GM21825 (cell line): ENCODE measurements at regions not wholly inside any gene's neighbourhood (a gene's known extent, or its start where the extent isn't known, plus 50 kb on each side); places are given as distances from the start of the nearest gene placed in this dataset.

ENCODE experiments used
- ATAC-seq: cut with Tn5 transposase; IDR thresholded peaks from one replicate; pipeline ENCODE4 v1.9.1; 2021; ENCODE audit warnings: mild to moderate bottlenecking, moderate library complexity; ENCODE audit not compliant: unreplicated experiment

DNA sequence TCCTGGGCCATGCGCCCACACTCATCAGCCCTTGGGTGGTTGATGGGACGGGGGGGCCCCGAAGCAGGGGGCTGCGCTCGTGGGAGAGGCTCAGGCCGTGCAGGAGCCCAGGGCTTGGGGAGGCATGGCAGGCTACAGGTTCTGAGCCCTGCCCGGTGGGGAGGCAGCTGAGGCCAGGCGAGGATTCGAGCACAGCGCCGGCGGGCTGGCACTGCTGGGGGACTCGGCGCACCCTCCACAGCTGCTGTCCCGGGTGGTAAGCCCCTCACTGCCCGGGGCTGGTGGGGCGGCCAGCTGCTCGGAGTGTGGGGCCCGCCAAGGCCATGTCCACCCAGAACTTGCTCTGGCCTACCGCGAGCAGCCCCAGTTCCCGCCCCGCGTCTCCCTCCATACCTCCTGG lies 295.8 kb upstream of the SEL1L start:
- no peak for ATAC-seq

DNA sequence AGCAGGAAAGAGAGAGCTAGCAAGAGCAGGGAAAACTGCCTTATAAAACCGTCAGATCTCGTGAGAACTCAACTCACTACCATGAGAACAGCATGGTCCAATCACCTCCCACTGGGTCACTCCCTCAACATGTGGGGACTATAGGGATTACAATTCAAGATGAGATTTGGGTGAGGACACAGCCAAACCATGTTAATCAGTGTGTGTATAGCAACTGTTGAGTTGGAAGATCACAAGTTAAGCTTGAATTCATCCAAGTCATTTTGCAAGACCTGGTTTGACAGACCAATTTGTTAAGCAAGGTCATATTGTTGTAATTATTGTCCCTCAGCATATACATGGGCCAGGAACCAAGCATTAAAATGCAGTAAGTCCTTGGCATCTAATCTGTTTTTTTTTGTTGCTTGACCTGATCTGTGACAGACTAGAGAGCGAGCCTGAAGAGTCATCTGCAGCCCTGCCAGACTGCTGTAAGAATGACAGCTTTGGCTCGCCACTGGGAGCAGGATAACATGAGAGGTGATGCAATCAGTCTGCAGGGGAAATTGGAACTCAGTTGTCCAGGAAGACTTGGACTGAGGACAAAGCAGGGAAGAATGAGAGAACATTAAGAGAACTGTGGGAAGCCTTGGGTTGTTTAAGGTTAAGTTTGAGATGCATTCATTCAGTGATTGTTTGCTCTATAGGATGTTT lies 297.6 kb upstream of the SEL1L start:
- ATAC-seq, result no peak

DNA sequence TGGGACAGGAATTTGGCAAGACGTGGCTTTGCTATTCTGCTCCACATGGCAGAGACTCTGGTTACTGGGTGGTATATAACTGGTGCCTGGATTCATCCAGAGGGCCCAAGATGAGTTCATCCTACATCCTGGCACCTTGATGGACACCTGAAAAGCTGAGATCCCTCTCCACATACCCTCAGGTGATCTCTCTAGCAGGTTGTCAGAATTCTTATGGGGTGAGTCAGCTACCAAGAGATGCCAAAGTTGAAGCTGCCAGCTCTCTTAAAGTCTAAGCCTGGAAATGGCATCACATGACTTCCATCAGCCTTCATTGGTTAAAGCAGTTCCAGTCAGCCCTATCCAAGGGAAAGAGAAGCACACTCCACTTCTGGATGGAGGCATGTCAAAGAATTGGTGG lies 300.7 kb upstream of the SEL1L start:
- no peak for ATAC-seq

DNA sequence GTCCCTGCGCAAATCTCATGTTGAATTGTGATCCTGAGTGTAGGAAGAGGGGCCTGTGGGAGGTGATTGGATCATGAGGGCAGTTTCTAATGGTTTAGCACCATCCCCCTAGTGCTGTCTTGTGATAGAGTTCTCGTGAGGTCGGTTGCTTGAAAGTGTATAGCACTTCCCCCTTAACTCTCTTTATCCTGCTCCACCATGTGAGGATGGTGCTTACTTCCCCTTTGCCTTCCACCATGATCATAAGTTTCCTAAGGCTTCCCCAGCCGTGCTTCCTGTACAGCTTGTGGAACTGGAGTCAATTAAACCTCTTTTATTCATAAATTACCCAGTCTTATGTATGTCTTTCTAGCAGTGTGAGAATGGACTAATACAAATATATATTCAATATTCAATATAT lies 303.7 kb upstream of the SEL1L start:
- ATAC-seq, result no peak

DNA sequence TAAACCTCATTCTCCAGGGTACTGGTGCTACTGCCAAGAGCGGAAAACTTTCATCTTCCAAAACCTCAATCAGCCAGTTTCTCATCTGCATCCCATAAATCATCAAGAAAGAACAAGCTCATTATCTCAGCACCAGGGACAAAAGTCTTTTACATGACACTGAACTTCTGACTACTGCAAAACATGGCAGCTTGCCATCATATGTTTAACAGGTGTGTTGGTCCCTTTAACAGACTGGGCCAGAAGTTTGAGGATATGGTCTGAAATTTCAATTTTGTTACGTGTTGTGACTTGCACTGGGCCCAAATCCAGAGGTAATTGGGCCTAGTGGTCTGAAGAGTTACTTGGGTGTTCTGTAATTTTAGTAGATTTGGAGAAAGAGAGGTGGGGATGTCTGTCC lies 305.4 kb upstream of the SEL1L start:
- no peak for ATAC-seq

DNA sequence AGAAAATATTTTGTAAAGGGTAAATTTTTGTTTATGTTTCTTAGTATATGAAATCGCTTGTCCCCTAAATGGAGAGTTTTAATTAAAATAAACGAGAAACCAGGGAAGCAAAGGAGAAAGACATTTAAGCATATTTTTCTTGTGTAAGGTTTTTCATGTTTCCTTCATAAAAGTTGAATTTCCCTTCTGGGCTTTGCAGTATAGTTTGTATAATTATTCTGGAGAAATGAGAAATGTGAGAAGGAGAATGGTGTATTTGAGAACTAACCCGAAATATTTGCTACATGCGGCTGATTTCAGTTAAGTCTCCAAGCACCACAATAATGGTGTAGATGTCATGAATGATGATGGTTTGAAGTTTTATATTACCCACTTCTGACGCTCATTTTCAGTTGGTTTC lies 307.7 kb upstream of the SEL1L start:
- ATAC-seq, result no peak

GRCh38 chr14:81849714-81850113 lies 316.1 kb upstream of the SEL1L start:
- ATAC-seq, result no peak

- ATAC-seq, result no peak
Observed at GRCh38 chr14:81855007-81855406, 321.4 kb upstream of the SEL1L start.

- ATAC-seq, result no peak
Observed at GRCh38 chr14:81859046-81859445, 325.4 kb upstream of the SEL1L start.

GRCh38 chr14:81868172-81868571 lies 334.5 kb upstream of the SEL1L start:
- ATAC-seq, result no peak

- ATAC-seq, result no peak
Observed at GRCh38 chr14:81871706-81872105, 338.1 kb upstream of the SEL1L start.

DNA sequence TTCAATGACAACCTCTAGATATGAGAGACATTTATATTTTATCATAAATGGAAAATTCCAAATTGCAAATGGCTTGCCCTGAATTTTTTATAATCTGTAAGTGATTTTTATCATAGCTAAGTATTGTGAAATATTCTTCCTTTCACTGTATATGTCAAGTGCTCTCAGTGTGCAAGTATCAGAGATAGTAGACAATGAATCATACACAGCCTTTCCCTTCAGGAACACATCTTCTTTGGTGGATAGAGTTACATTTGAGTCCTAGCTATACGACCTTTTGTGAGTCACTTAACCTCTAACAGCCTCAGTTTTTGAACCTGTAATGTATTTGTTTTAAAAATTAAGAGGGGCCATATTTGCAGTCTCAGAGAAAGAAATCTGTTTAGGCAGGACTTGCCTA lies 350.7 kb upstream of the SEL1L start:
- no peak for ATAC-seq

DNA sequence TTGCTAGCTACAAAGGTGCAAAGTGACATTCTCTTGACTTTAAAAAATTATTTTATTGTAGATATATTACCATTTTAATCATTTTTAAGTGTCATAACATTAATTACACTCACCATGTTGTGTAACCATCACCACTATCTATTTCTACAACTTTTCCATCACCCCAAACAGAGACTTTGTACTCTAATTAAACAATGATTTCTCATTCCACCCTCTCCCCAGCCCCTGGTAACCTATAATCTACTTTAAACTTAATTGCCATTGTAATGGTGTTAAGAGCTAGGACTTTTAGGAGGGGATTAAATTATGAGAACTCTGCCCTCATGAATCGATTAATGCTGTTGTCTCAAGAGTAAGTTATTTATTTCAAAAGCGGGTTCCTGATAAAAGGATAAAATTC lies 352.9 kb upstream of the SEL1L start:
- no peak for ATAC-seq

DNA sequence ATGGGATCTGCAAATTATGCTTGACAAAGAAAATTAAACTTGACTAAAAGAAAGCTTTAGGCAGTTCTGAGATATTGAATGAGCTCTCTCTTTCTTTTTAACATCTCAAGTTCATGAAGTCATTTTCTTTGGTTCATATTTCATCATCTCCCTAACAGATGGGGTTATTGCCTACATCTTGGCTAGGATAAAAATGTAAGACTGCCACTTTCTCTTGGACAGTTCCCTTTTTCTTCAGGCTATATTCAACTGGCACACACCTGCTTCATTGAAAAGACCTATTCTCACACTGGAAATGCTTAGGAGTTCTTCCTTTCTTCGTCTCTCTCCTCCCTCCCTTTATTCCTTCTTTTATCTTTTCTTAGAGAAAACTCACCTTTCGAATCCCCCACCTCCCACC lies 355.9 kb upstream of the SEL1L start:
- no peak for ATAC-seq

GRCh38 chr14:81890020-81890419 lies 356.4 kb upstream of the SEL1L start:
- no peak for ATAC-seq

DNA sequence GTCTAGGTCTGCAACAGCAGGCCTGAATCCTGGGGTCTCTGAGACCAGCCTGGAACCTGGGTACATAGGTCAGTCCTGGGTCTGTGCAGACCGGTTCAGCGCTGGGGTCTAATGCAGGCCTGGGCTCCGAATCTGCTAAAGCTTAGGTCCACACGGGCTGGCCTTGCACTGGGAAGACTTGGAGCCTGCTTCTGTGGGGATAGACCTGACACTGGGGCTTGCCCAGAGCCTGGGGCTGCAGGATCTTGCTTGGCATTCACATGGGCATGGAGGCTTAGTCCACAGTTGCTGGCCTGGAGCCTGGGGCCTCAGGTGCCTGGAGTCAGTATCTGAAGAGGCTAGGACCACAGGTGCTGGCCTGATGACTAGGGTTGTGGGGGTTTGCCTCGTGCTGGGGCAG lies 369.8 kb upstream of the SEL1L start:
- ATAC-seq, result no peak

DNA sequence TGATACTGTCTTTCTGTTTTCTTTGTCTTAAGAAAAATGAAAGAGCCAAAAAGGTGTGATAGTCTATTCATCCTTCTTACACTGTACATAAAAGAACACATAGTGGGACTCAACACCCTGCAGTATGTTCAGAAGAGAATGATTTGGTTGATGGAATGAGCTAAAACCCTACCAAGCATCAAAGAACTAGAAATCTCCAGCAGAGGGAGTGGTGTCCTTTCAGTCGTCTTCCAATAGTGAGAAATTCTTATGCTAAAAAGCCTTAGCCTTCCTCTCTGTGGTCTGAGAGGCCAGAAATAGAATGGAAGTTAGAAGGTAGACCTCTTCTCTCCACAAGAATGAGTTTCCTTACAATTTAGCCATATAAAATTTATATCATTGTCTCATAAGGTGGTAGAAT lies 393.4 kb upstream of the SEL1L start:
- ATAC-seq, result no peak

- ATAC-seq, result no peak
Observed at GRCh38 chr14:81931828-81932227, 398.2 kb upstream of the SEL1L start.

DNA sequence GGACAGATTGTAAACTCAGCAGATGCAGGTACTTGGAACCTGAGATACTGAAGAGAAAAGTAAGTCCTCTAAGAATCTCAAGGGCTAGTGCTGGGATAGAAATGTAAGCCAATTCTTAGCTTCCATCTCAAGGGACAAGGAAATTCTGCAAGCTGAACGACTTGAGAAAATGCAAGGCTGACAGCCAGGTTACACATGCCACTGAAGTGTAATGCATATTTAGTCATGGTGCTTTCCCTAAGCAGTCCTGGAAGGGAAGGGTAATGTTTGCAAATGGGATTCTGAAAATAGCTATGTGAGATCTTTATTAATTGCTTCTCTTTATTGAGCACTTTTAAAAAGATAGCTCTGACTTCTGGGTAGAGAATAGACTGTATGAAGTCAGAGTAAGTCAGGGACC lies 402.7 kb upstream of the SEL1L start:
- no peak for ATAC-seq

GRCh38 chr14:81936902-81937301 lies 403.2 kb upstream of the SEL1L start:
- no peak for ATAC-seq

DNA sequence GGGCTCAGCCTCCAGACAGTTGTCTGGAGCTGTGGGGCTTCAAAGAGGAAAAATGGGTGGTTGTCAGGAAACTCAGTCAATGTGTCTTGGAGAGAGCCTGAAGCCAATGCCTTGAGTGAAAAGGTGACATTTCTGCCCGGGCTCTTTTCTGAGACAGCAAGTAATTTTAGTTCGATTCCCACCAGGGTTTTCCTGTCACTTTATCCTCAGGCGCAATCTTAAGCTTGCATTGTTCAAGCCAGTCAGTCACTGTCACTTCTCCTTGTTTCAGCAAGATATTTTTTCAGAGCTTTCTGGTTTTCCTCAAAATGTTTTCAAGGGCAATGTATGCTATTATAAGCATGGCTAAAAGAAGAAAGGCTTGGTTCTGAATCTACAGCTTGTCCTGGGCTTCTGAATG lies 404.7 kb upstream of the SEL1L start:
- no peak for ATAC-seq

GRCh38 chr14:81940651-81941050 lies 407.0 kb upstream of the SEL1L start:
- no peak for ATAC-seq

GRCh38 chr14:81942071-81942470 lies 408.4 kb upstream of the SEL1L start:
- no peak for ATAC-seq
